ENCODE measurements at regions not wholly inside any gene's neighbourhood (a gene's known extent, or its start where the extent isn't known, plus 50 kb on each side); places are given as distances from the start of the nearest gene placed in this dataset.

GRCh38 chr22:49087198-49087597, 740.5 kb downstream of the BRD1 start:
- no peak for DNase-seq
- H3K27ac ChIP-seq (ENCODE audit: insufficient read depth, low read length, poor library complexity, severe bottlenecking), result no peak overlapping the region
- no peak overlapping the region for H3K4me3 ChIP-seq (ENCODE audit: insufficient read depth, low read depth, low read length, poor library complexity, severe bottlenecking)
- no peaks in the 10 kb centered on the region for H3K9me3 ChIP-seq (ENCODE audit: control insufficient read depth, low read length)
- no peaks in the 10 kb centered on the region for H3K36me3 ChIP-seq (ENCODE audit: control insufficient read depth, insufficient read depth, low read length)
- no peaks in the 10 kb centered on the region for H3K27me3 ChIP-seq (replicated peaks; ENCODE audit: control insufficient read depth, insufficient read depth, low read length, poor library complexity, severe bottlenecking)
- H3K4me1 ChIP-seq (ENCODE audit: control insufficient read depth, insufficient read depth, low read length, poor library complexity, severe bottlenecking), result no peaks in the 10 kb centered on the region

GRCh38 chr22:49086606-49087157, 741.0 kb downstream of the BRD1 start:
- Histone ChIP-seq H3K27ac (ENCODE audit: insufficient read depth, low read length, poor library complexity, severe bottlenecking) (no peak overlapping the region), H3K4me1 (ENCODE audit: control insufficient read depth, insufficient read depth, low read length, poor library complexity, severe bottlenecking) (no peaks in the 10 kb centered on the region), H3K36me3 (ENCODE audit: control insufficient read depth, insufficient read depth, low read length) (no peaks in the 10 kb centered on the region), H3K27me3 (replicated peaks; ENCODE audit: control insufficient read depth, insufficient read depth, low read length, poor library complexity, severe bottlenecking) (no peaks in the 10 kb centered on the region), H3K9me3 (ENCODE audit: control insufficient read depth, low read length) (no peaks in the 10 kb centered on the region), H3K4me3 (ENCODE audit: insufficient read depth, low read depth, low read length, poor library complexity, severe bottlenecking) (no peak overlapping the region)
- DNase-seq, result no peak

GRCh38 chr22:49086181-49086580, 741.5 kb downstream of the BRD1 start:
- Histone ChIP-seq H3K27ac (ENCODE audit: insufficient read depth, low read length, poor library complexity, severe bottlenecking) (no peak overlapping the region), H3K4me3 (ENCODE audit: insufficient read depth, low read depth, low read length, poor library complexity, severe bottlenecking) (no peak overlapping the region), H3K27me3 (replicated peaks; ENCODE audit: control insufficient read depth, insufficient read depth, low read length, poor library complexity, severe bottlenecking) (no peaks in the 10 kb centered on the region), H3K9me3 (ENCODE audit: control insufficient read depth, low read length) (no peaks in the 10 kb centered on the region), H3K4me1 (ENCODE audit: control insufficient read depth, insufficient read depth, low read length, poor library complexity, severe bottlenecking) (no peaks in the 10 kb centered on the region), H3K36me3 (ENCODE audit: control insufficient read depth, insufficient read depth, low read length) (no peaks in the 10 kb centered on the region)
- DNase-seq, result no peak

GRCh38 chr22:49084206-49084605, 743.5 kb downstream of the BRD1 start:
- DNase-seq, result no peak
- no peaks in the 10 kb centered on the region for H3K4me1 ChIP-seq (ENCODE audit: control insufficient read depth, insufficient read depth, low read length, poor library complexity, severe bottlenecking)
- H3K4me3 ChIP-seq (ENCODE audit: insufficient read depth, low read depth, low read length, poor library complexity, severe bottlenecking), result no peak overlapping the region
- no peak overlapping the region for H3K27ac ChIP-seq (ENCODE audit: insufficient read depth, low read length, poor library complexity, severe bottlenecking)
- no peaks in the 10 kb centered on the region for H3K9me3 ChIP-seq (ENCODE audit: control insufficient read depth, low read length)
- no peaks in the 10 kb centered on the region for H3K36me3 ChIP-seq (ENCODE audit: control insufficient read depth, insufficient read depth, low read length)
- no peaks in the 10 kb centered on the region for H3K27me3 ChIP-seq (replicated peaks; ENCODE audit: control insufficient read depth, insufficient read depth, low read length, poor library complexity, severe bottlenecking)

GRCh38 chr22:49083607-49084006, 744.1 kb downstream of the BRD1 start:
- Histone ChIP-seq H3K27me3 (replicated peaks; ENCODE audit: control insufficient read depth, insufficient read depth, low read length, poor library complexity, severe bottlenecking) (no peaks in the 10 kb centered on the region), H3K36me3 (ENCODE audit: control insufficient read depth, insufficient read depth, low read length) (no peaks in the 10 kb centered on the region), H3K4me3 (ENCODE audit: insufficient read depth, low read depth, low read length, poor library complexity, severe bottlenecking) (no peak overlapping the region), H3K4me1 (ENCODE audit: control insufficient read depth, insufficient read depth, low read length, poor library complexity, severe bottlenecking) (no peaks in the 10 kb centered on the region), H3K9me3 (ENCODE audit: control insufficient read depth, low read length) (no peaks in the 10 kb centered on the region), H3K27ac (ENCODE audit: insufficient read depth, low read length, poor library complexity, severe bottlenecking) (no peak overlapping the region)
- DNase-seq, result no peak

- Histone ChIP-seq H3K27me3 (replicated peaks; ENCODE audit: control insufficient read depth, insufficient read depth, low read length, poor library complexity, severe bottlenecking) (no peaks in the 10 kb centered on the region), H3K4me1 (ENCODE audit: control insufficient read depth, insufficient read depth, low read length, poor library complexity, severe bottlenecking) (no peaks in the 10 kb centered on the region), H3K4me3 (ENCODE audit: insufficient read depth, low read depth, low read length, poor library complexity, severe bottlenecking) (no peak overlapping the region), H3K9me3 (ENCODE audit: control insufficient read depth, low read length) (no peaks in the 10 kb centered on the region), H3K27ac (ENCODE audit: insufficient read depth, low read length, poor library complexity, severe bottlenecking) (no peak overlapping the region), H3K36me3 (ENCODE audit: control insufficient read depth, insufficient read depth, low read length) (no peaks in the 10 kb centered on the region)
- DNase-seq, result no peak
Observed at GRCh38 chr22:49082451-49082850, 745.2 kb downstream of the BRD1 start.

GRCh38 chr22:49081926-49082325, 745.7 kb downstream of the BRD1 start:
- no peak overlapping the region for H3K27ac ChIP-seq (ENCODE audit: insufficient read depth, low read length, poor library complexity, severe bottlenecking)
- no peak for DNase-seq
- H3K36me3 ChIP-seq (ENCODE audit: control insufficient read depth, insufficient read depth, low read length), result no peaks in the 10 kb centered on the region
- H3K27me3 ChIP-seq (replicated peaks; ENCODE audit: control insufficient read depth, insufficient read depth, low read length, poor library complexity, severe bottlenecking), result no peaks in the 10 kb centered on the region
- H3K9me3 ChIP-seq (ENCODE audit: control insufficient read depth, low read length), result no peaks in the 10 kb centered on the region
- H3K4me1 ChIP-seq (ENCODE audit: control insufficient read depth, insufficient read depth, low read length, poor library complexity, severe bottlenecking), result no peaks in the 10 kb centered on the region
- no peak overlapping the region for H3K4me3 ChIP-seq (ENCODE audit: insufficient read depth, low read depth, low read length, poor library complexity, severe bottlenecking)

- H3K4me3 ChIP-seq (ENCODE audit: insufficient read depth, low read depth, low read length, poor library complexity, severe bottlenecking), result no peak overlapping the region
- no peaks in the 10 kb centered on the region for H3K36me3 ChIP-seq (ENCODE audit: control insufficient read depth, insufficient read depth, low read length)
- no peaks in the 10 kb centered on the region for H3K27me3 ChIP-seq (replicated peaks; ENCODE audit: control insufficient read depth, insufficient read depth, low read length, poor library complexity, severe bottlenecking)
- H3K27ac ChIP-seq (ENCODE audit: insufficient read depth, low read length, poor library complexity, severe bottlenecking), result no peak overlapping the region
- H3K9me3 ChIP-seq (ENCODE audit: control insufficient read depth, low read length), result no peaks in the 10 kb centered on the region
- DNase-seq, result no peak
- H3K4me1 ChIP-seq (ENCODE audit: control insufficient read depth, insufficient read depth, low read length, poor library complexity, severe bottlenecking), result no peaks in the 10 kb centered on the region
Observed at GRCh38 chr22:49081261-49081666, 746.4 kb downstream of the BRD1 start.

GRCh38 chr22:49080631-49081030, 747.0 kb downstream of the BRD1 start:
- Histone ChIP-seq H3K4me1 (ENCODE audit: control insufficient read depth, insufficient read depth, low read length, poor library complexity, severe bottlenecking) (no peaks in the 10 kb centered on the region), H3K4me3 (ENCODE audit: insufficient read depth, low read depth, low read length, poor library complexity, severe bottlenecking) (no peak overlapping the region), H3K27me3 (replicated peaks; ENCODE audit: control insufficient read depth, insufficient read depth, low read length, poor library complexity, severe bottlenecking) (no peaks in the 10 kb centered on the region), H3K36me3 (ENCODE audit: control insufficient read depth, insufficient read depth, low read length) (no peaks in the 10 kb centered on the region), H3K9me3 (ENCODE audit: control insufficient read depth, low read length) (no peaks in the 10 kb centered on the region), H3K27ac (ENCODE audit: insufficient read depth, low read length, poor library complexity, severe bottlenecking) (no peak overlapping the region)
- no peak for DNase-seq

GRCh38 chr22:49079743-49080500, 747.8 kb downstream of the BRD1 start:
- Histone ChIP-seq H3K4me1 (ENCODE audit: control insufficient read depth, insufficient read depth, low read length, poor library complexity, severe bottlenecking) (no peaks in the 10 kb centered on the region), H3K27ac (ENCODE audit: insufficient read depth, low read length, poor library complexity, severe bottlenecking) (no peak overlapping the region), H3K27me3 (replicated peaks; ENCODE audit: control insufficient read depth, insufficient read depth, low read length, poor library complexity, severe bottlenecking) (no peaks in the 10 kb centered on the region), H3K9me3 (ENCODE audit: control insufficient read depth, low read length) (no peaks in the 10 kb centered on the region), H3K36me3 (ENCODE audit: control insufficient read depth, insufficient read depth, low read length) (no peaks in the 10 kb centered on the region), H3K4me3 (ENCODE audit: insufficient read depth, low read depth, low read length, poor library complexity, severe bottlenecking) (no peak overlapping the region)
- no peak for DNase-seq
